ENCODE measurements at regions not wholly inside any gene's neighbourhood (a gene's known extent, or its start where the extent isn't known, plus 50 kb on each side); places are given as distances from the start of the nearest gene placed in this dataset.

DNA sequence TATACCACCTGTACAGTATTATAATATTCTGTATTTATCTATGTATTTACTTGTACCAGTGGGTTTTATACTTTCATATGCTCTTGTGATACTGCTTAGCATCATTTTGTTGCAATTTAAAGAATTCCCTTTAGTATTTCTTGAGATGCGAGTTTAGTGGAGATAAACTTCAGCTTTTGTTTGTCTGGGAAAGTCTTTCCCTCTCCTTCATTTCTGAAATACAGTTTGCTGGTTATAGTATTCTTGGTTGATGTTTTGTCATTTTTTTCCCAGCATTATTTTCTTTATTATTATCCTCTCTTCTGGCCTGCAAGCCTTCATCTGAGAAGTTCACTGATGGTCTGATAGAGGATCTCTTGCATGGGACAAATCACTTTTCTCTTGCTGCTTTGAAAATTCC, 136.6 kb upstream of the MCHR2 start:
- no peak for DNase-seq

DNA sequence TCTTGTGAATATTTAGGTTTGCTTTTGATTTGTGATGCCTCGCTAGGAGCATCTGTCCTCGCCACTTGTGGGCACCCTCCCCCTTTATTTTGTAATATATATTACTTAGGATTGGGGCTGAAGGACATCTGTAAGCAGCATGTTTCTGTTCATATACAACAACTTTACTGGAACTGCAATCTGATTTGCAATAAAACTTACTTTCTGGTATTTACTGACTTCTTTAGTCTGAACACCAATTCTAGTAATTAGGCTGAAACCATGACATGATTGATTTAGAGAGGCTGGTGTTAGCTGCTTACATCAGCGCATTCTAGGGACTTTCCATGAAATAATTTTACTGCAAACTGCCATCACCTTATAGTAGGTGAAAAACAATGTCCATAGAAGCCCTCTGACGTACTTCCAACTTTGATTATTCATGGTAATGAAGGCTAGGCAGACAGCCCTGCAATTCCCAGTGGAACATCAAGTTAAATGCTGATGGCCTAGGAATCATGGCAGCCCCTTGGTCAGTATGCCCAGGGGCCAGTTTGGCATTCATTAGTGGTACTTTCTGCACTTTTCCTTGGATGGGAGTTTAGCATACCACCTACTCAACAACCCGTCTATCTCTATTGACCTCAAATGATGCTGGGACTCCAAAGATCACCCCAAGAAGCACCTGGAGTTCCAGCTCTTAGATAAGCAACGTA, 132.9 kb upstream of the MCHR2 start:
- DNase-seq, result no peak

DNA sequence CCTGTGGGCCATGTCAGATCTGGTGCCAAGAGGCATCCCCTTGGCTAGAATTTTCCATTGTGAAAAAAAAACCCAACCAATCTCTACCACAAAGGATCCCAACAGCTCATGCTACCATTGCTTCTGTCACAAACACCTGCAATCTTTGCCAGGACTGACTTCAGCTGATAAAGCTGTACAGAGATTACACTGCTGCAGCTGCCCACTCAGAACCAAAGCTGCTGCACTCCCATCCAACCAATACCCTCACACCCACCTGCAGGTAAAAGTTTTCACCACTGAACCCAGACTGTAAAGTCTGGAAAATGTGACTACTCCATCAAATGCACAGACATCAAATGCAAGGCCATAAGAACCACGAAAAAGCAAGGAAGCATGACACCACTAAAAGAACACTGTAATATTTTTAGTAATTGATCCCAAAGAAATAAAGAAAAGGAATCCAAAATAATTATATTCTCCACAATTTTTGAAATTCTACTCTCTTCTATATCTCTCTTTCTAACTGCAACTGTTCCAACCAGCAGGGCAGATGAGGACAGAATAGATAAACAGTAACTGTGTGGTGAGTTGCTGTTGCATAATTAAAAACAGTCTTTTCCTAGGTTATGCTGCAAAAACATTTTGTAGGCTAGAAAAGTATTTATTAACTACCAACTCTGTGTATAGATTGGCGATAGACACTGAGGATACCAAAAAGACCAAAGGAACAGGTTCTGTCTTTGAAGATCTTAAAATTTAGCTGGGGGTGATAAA, 128.0 kb upstream of the MCHR2 start:
- no peak for DNase-seq

DNA sequence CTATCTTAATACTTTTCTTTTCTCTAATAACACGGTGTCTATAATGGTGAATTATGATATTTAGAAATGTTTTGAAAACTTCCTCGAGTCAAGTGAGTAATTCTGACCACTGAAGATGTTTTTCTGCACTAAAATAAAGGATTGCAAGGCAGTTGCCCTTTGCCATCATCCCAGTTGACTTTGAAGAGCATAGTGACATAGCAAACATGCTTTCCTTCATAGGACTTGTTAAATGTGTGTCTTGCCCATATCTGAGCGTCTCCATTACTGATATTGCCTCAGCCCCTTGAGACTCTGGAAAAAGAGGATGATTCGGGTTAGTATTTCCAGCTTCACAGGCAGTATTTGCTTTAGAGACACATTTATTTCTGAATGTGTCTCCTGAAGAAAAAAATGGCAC, 125.2 kb upstream of the MCHR2 start:
- DNase-seq, result no peak

DNA sequence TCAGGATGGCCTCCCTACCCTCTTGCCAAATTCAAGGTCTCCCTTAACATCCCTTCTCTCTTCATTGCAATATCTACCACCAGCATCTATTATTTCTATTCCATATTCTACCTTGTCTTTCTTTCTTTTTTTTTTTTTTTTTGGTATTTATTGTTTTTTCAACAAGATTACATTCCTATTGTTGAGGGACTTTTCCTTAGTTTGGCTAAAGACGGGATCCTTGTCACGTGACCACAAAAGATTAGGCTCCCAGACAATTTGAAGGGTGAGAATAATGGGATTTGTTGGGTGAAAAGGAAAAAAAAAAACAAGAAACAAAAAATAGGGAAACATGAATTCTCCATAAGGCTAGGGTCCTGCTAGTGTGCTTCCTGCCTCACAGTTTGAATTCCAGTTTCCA, 124.3 kb upstream of the MCHR2 start:
- DNase-seq, result no peak

DNA sequence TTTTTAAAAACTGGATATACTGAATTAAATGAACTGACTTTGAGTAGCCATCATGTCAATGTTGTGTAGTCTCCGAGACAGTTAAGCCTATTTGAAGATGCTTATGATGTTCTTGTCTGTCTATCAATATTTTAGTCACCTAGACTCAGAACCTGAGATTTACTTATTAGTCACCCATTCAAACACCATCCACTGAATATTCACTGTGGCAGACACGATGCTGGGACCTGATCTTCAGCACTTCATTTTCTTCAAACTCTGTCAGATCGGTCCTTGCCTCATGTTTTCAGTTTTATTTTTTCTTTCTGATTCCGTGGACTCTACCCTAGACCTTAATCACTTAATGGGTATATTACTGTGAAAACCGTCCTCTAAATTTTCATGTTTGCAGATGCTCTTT, 123.7 kb upstream of the MCHR2 start:
- DNase-seq, result no peak

DNA sequence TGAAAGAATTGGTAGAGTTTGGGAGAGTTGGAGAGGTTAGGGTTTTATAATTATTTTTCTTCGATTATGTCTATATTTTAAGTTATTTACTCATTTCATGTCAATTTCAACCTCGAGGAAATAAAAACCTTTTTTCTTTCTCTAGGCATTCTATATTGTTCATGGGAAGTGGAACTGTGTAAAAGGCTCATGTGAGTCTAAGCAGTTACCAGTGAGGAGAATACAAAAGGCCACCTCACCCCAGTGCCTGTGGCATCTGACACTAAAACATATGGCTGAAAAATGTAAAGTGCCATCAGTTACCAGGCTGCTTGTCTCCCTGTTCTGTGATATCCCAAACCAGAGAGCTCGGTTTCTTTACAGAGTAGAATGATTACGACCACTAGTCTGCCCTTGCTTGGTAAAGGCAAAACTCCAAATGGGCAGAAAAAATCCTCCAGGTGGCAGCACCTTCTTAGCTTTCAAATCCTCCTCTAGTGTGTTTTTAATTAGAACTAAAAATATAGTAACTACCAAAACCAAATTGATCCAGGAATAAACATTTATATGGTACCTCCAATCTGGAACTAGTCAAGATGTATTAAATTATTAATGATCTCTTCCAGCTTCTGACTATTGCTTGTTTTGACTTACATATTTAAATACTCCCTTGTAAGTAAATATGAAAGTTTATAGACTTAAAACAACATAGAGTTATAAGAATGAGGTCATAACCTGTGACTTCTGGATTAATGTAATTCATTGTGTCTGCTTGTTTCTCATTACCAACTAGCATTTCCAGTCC, 122.6 kb upstream of the MCHR2 start:
- DNase-seq, result peak; percentile 23

DNA sequence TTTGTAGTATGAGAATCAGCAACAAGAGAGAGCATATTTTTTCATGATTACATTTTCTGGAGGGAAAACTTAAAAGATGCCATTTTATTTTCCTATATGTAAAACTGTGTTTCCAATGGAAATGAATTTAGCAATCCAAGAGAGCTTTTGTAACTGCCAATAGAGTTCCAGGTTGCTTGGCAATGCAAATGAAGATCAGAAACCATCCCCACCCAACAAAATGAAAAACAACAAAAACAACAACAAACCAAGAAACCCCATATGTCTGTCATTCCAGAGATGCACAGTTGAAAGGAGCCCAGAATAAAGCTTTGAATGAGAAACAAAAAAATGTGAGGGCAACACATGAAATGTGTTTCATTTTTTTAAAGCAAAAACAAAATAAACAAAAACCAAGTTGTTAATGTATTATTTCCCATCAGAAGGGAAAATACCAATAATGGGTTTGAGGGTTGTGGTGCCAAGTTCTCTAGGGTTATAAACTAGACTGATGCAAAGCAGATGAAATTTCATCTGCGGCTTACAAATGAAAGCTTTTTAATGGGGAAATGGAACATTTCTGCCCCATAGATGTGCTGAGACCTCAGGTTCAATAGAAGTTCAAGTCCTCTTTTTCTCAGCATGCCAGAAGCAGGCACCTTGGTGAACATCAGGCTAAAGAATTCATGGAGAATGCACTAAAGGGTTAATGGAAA, 121.5 kb upstream of the MCHR2 start:
- DNase-seq, result no peak

DNA sequence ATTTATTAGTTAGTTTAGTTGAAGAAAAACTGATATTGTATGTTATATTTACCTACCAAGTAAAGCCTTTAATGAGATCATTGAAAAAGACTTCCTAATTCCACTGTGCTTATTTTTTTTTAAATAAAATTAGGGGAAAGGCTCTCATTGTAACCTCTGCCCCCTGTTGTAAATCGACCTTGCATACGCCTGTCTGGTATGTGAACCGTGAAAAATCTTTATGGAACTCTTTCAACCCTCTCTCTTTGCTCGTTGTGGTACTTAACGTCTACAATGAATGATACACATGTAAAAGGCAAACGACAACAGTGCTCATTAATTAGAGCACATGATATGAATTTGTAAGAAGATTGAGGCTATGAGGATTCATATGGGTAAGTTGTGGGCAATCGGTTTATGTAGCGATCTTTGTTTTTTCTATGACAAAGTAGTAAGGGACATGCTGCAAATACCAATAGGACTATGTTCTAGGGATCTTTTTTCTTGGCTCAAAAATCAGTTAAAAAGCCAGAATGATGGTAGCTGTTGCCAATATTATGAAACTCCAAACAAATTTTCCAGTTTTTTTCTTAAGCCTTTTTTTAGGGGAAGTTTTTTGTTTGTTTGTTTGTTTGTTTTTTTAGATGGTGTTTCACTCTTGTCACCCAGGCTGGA, 119.0 kb upstream of the MCHR2 start:
- DNase-seq, result no peak

DNA sequence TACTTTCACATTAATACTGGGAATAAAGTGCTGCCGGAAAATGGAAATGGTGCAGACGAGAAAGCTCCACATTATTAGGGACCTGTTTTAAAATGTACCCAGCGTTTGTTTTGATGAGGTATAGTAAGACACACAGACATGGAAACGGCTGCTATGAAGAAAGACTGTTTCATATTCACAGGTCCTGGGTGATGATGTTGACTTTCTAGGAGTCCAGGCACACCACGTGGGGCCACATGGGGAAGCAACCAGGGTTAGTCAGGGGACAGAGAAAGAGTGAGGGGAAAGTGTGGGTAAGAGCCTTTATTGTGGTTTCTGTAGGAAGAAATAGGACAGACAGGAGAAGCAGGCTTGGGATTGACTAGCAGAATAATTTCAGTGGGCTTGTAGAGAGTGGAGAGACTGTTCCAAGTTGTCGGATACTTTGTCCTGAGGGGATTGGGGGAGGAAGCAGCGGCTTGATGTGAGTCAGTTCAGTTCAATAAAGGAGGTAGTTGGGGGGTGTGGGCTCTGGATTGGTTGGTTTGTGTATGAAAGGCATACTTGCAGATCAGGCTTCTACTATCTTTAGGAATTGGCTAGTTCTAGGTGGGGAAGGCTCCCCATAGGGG, 112.0 kb upstream of the MCHR2 start:
- DNase-seq, result no peak

DNA sequence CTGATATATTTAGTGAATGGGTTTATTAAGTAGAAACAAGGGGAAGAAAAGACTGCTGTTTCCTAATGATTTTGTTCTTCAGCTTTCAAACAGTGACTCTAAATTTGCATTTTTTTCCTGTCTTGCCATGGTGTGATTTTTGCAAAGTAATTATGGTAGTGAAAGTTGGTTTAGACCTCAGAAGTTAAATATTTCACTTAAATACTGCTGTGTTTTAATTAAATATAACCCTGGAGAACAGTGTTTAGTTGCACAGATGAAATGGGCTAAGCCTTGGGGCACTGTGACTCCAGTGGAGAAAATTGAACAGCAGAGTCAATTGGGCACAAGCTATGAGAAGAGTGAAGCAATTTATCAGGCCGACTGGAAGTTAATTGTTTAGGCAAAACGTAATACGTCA, 111.1 kb upstream of the MCHR2 start:
- no peak for DNase-seq

DNA sequence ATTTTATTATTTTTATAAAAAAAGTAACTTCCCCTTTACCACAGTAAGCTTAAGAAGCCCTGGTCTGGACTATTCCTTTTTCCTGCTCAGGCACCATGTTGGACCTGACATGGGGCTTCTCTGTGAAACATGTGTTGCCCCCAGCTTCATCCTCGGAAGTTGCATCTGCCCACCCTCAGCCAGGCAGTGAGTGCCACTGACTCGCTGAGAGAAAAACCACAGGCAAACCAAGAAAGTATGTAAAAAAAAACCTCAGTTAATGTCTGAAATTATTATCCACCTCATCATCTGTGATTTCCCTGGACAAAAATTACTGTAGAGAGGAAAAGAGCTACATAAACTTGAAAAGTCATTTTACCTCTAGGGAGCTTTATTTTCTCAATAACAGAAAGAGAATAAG, 109.9 kb upstream of the MCHR2 start:
- DNase-seq, result no peak

DNA sequence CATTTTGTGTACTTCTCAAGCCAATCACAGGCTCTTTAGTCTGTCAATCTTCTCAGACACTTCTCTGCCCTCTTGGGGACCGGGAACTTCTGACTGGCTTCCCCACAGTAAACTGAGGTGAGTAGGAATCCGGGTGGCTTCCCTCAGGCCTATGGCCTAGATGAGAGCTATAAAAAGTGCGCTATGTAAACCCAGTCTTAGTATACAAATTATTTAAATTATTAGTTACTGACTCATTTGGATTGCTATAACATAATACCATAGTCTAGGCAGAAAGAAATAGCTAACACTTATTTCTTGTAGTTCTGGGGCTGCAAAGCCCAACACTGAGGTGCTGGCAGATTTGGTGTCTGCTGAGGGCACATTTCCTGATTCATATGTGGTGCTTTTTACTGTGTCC, 109.2 kb upstream of the MCHR2 start:
- no peak for DNase-seq

DNA sequence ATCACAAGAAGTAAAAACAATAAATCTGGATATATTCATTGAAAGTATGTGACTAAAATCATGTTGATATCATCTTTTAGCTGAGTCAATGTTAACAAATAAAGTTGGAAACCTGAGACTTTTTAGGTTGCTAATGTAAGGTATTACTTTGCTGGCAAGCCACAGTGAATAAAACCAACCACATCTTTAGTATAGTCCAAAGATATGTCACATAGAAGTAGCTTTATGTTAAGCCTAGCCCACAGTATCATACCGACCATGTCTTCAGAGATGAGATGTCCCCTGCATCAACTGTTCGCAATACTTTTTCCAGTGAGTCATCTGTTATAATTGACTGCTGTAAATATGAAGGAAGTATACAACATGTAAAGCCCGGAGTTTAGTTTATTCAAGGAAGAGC, 107.6 kb upstream of the MCHR2 start:
- DNase-seq, result no peak

DNA sequence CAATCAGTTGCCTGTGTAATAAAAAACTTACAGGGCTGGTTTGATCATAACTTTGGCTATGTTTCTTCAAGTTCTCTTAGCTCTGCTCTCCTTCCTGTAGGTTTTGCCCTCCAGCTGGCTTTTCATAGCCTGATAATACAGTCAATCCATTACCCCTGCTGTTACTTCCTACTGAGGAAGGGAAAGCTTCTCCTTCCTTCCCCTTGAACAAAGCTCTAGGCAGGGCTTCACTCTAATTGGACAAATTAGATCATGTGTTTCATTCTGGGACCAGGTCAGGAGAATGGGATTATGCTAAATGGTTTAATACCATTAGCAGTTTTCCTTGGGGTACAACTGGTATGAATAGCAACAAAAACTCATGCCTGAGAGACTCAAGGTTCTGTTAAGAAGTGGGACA, 106.8 kb upstream of the MCHR2 start:
- DNase-seq, result no peak

DNA sequence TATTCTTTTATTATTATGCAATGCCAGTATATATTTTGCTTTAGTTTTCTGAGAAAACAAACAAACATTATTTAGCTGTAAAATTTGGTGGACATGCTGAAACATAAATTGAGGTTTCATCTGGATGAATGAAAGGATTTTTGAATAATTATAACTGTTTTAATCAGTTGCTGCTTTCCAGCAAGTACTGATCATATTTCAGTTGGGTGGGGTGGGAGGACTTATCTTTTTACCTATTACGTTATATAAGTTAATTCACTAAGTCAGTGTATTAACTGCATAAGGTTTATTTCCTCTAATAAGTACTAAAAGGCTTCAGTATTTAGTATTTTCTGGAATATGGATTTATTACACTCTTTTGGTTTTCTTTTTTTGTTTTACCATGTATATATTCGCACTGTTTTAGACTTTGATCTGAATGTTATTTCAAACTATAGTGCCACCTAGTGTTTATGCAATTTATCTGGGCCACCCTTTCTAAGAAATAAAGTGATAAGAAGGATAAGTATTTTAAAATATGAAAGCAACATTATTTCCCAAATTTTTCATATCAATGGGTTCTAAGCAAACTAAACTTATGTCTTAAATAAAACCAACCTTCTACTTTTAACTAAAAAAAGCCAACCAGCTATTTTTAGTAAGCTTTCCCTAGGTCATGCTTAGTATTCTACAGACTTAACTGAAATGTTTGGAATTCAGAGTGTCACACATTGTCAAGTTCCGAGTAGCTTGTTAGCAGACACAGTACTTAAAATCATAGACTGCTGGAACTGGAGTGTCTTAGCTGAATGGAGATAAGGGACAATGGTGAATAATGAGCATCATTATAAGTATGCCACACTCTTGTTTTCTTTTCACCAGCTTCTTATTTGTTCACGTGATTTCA, 105.4 kb upstream of the MCHR2 start:
- no peak for DNase-seq

DNA sequence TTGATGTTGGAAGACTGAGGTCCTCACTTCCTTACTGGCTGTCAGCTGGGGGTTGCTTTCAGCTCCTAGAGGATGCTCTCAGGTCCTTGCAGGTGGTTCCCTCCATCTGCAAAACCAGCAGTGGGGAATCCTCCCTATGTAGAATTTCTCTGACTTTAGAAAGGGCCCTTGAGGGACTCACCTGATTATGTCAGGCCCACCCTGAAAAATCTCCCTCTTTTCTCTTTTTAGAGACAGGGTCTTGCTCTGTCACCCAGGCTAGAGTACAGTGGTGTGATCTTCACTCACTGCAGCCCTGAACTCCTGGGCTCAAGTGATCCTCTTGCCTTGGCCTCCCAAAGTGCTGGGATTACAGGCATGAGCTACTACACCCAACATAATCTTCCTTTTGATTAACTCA, 102.9 kb upstream of the MCHR2 start:
- DNase-seq, result no peak

DNA sequence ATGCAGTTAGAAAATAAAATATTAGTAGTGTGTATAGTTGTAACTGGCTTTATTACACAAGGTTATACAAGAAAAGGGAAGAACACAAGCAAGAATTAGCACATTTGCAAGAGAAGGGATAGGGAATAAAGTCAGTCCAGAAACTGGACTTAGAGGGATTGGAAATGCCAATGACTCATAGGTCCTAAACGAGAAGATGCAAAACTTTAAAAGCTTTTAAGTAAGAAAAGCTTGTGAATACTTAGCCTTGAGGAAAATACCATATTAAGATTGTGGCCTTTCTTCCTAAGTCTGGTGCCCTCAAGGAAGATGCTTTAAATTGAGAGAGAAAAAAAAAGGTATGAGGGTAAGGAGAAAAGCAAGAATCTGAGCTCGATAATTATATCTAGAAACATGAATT, 102.3 kb upstream of the MCHR2 start:
- no peak for DNase-seq

DNA sequence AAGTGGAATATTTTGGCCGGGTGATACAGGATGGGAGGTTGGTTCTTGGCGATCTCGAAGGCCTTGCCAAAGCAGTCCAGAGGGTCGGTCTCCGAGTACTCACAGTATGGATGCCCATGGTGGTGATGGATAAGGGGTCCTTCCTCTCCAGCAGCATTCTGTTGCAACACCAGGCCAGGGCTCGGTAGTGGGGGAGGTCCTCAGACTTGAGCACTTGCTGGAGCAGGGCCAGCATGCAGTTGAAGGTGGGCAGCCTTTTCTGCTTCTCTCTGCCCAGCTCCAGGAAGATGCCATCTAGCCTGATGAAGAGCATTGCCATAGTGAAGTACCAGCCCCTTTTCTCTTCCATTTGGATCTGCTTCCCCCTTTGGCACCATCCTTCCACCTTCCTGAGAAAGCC, 99.4 kb upstream of the MCHR2 start:
- no peak for DNase-seq

DNA sequence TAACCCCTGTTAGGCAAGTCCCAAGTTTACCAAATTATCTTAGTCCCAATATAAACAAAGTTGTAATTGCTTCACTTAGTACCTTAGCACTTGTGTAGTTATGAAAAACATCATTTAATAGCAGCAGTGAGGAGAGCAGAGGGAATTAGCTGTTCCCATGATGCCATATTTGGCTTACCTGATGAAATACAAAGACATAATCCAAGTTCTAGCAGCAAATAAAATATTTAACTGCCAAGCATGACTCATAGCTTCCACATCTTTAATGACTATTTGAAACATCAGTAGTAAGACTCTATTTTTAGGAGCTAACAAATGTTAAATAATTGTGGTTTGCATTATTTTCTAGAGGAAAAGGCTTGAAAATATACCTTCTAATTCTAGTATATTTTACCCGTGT, 94.0 kb upstream of the MCHR2 start:
- no peak for DNase-seq

DNA sequence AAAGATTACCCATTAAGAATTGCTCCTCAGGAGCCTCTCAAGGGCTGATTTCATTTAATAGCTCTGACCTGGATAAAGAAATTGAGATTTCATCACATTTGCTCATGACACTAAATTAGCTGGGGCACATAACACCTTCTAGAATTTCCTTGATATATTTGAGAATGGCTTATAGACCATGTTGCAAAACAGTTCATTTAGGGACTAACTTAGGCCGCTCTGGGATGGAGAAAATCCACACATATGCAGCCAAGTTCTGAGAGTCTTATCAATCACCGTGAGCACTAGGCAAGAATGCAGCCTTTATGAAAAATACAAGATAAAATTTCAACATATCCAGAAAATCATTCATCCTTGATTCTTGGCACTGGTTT, 91.0 kb upstream of the MCHR2 start:
- no peak for DNase-seq
